ENCODE measurements at regions not wholly inside any gene's neighbourhood (a gene's known extent, or its start where the extent isn't known, plus 50 kb on each side); places are given as distances from the start of the nearest gene placed in this dataset.

DNA sequence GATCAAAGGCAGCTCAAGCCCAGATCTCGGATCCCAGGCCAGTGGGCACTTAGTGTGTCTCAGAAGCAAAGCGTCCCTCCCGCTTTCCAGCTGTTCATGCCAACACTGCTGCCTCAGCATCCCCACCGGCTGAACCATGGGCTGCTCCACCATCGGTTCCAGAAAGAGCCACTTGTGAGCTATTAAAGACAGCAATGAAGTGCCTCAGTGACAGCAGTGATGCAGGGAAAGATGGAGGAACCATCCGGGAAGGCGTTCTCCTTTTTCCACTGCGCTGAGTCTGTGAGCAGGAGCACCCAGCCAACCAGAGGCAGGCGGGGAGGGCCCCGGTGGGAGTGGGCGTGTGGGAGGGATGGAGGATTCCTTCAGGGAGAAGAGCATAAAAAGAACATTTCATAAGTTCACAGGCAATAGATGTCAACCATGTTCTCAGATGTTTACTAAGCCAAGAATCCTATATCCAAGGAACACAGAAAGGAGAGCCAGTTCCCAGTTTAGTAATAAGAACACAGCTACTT, 96.2 kb upstream of the MKI67 start:
- H3K4me1 ChIP-seq (ENCODE audit: insufficient read depth, low read length): no peaks in the 10 kb centered on the region
- H3K36me3 ChIP-seq (ENCODE audit: insufficient read depth, low read length): no peaks in the 10 kb centered on the region
- H3K9me3 ChIP-seq (ENCODE audit: low read length): no peaks in the 10 kb centered on the region
- no peaks in the 10 kb centered on the region for H3K27me3 ChIP-seq (ENCODE audit: control insufficient read depth in 1 of 2, insufficient read depth in 2 of 2, low read length in 2 of 2)
- no peak overlapping the region for H3K4me3 ChIP-seq (ENCODE audit: low read depth in 1 of 2, low read length in 2 of 2)
- no peak overlapping the region for H3K9ac ChIP-seq (ENCODE audit: low read length)
- H3K27ac ChIP-seq (ENCODE audit: low read depth, low read length): no peak overlapping the region

DNA sequence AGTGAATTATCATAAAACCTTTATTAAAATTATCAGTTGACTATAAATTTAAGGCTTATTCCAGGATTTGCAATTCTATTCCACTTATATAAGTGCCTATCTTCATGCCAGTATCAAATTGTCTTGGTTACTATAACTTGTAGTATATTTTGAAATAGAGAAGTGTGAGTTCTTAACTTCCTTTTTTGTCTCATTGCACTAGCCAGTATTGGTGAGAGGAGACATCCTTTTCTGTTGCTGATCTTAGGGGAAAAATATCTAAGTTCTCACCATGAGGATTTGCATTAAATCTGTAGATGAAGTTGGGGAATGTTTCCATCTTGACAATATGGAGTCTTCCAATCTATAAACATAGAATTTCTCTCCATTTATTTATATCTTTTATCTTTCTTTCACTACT, 104.2 kb upstream of the MKI67 start:
- Histone ChIP-seq H3K27ac (ENCODE audit: low read depth, low read length) (no peak overlapping the region), H3K4me3 (ENCODE audit: low read depth in 1 of 2, low read length in 2 of 2) (no peak overlapping the region), H3K4me1 (ENCODE audit: insufficient read depth, low read length) (no peaks in the 10 kb centered on the region), H3K36me3 (ENCODE audit: insufficient read depth, low read length) (no peaks in the 10 kb centered on the region), H3K9ac (ENCODE audit: low read length) (no peak overlapping the region), H3K27me3 (ENCODE audit: control insufficient read depth in 1 of 2, insufficient read depth in 2 of 2, low read length in 2 of 2) (no peaks in the 10 kb centered on the region), H3K9me3 (ENCODE audit: low read length) (peaks cover 9% of the 10 kb centered on the region)

- no peaks in the 10 kb centered on the region for H3K27me3 ChIP-seq (ENCODE audit: control insufficient read depth in 1 of 2, insufficient read depth in 2 of 2, low read length in 2 of 2)
- no peaks in the 10 kb centered on the region for H3K36me3 ChIP-seq (ENCODE audit: insufficient read depth, low read length)
- no peak overlapping the region for H3K27ac ChIP-seq (ENCODE audit: low read depth, low read length)
Measured at GRCh38 chr10:128233422-128233821, 107.2 kb upstream of the MKI67 start.

GRCh38 chr10:128237710-128238109, 111.5 kb upstream of the MKI67 start:
- Histone ChIP-seq H3K4me1 (ENCODE audit: insufficient read depth, low read length) (no peaks in the 10 kb centered on the region), H3K9me3 (ENCODE audit: low read length) (peaks cover 9% of the 10 kb centered on the region), H3K27ac (ENCODE audit: low read depth, low read length) (no peak overlapping the region), H3K4me3 (ENCODE audit: low read depth in 1 of 2, low read length in 2 of 2) (no peak overlapping the region), H3K9ac (ENCODE audit: low read length) (no peak overlapping the region), H3K36me3 (ENCODE audit: insufficient read depth, low read length) (no peaks in the 10 kb centered on the region), H3K27me3 (ENCODE audit: control insufficient read depth in 1 of 2, insufficient read depth in 2 of 2, low read length in 2 of 2) (no peaks in the 10 kb centered on the region)

More at GRCh38 chr10:128233422-128233821, 107.2 kb upstream of the MKI67 start:
- H3K9ac ChIP-seq (ENCODE audit: low read length): no peak overlapping the region
- no peak overlapping the region for H3K4me3 ChIP-seq (ENCODE audit: low read depth in 1 of 2, low read length in 2 of 2)
- peaks cover 9% of the 10 kb centered on the region for H3K9me3 ChIP-seq (ENCODE audit: low read length)
- H3K4me1 ChIP-seq (ENCODE audit: insufficient read depth, low read length): no peaks in the 10 kb centered on the region

- H3K27me3 ChIP-seq (ENCODE audit: control insufficient read depth in 1 of 2, insufficient read depth in 2 of 2, low read length in 2 of 2): no peaks in the 10 kb centered on the region
- no peaks in the 10 kb centered on the region for H3K36me3 ChIP-seq (ENCODE audit: insufficient read depth, low read length)
- H3K9ac ChIP-seq (ENCODE audit: low read length): no peak overlapping the region
- H3K27ac ChIP-seq (ENCODE audit: low read depth, low read length): no peak overlapping the region
- H3K4me3 ChIP-seq (ENCODE audit: low read depth in 1 of 2, low read length in 2 of 2): no peak overlapping the region
- no peaks in the 10 kb centered on the region for H3K9me3 ChIP-seq (ENCODE audit: low read length)
- H3K4me1 ChIP-seq (ENCODE audit: insufficient read depth, low read length): no peaks in the 10 kb centered on the region
Measured at GRCh38 chr10:128241023-128241422, 114.8 kb upstream of the MKI67 start.

DNA sequence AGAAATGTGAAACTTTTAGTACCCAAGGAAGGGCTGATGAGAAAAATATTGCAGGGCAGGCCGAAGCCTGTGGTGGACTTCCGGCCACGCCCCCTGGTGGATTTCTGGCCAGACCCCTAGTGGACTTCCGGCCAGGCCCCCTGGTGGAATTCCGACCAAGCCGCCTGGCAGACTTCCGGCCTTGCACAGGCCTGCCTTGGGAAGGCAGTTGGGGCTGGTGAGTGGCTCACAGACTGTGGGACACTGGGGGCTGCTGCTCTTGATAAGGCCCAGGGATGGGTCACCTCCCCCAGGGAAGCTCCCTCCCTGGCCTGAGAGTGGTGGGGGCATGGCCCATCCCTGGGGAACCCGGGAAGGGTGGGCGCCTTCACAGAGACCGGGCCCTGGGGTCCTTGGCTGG, 116.4 kb upstream of the MKI67 start:
- Histone ChIP-seq H3K4me3 (ENCODE audit: low read depth in 1 of 2, low read length in 2 of 2) (no peak overlapping the region), H3K9me3 (ENCODE audit: low read length) (no peaks in the 10 kb centered on the region), H3K27ac (ENCODE audit: low read depth, low read length) (no peak overlapping the region), H3K9ac (ENCODE audit: low read length) (no peak overlapping the region), H3K4me1 (ENCODE audit: insufficient read depth, low read length) (no peaks in the 10 kb centered on the region), H3K36me3 (ENCODE audit: insufficient read depth, low read length) (no peaks in the 10 kb centered on the region), H3K27me3 (ENCODE audit: control insufficient read depth in 1 of 2, insufficient read depth in 2 of 2, low read length in 2 of 2) (no peaks in the 10 kb centered on the region)

DNA sequence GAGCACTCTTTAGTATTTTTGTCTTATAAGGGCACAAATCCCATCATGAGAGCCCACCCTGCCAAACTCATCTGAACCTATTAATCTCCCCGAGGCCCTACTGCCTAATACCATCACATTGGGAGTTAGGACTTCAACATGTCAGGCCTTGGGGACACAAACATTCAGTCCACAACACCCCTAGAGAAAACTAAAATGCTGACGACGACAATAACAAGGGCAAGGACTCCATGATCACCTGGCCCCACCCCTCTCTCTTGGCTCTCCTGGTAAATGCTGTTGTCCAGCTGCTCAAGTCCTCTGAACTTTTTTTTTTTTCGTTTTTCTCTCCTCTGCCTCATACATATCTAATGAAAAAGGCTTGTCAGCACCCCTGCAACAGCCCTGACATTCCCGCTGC, 118.8 kb upstream of the MKI67 start:
- Histone ChIP-seq H3K4me3 (ENCODE audit: low read depth in 1 of 2, low read length in 2 of 2) (no peak overlapping the region), H3K27me3 (ENCODE audit: control insufficient read depth in 1 of 2, insufficient read depth in 2 of 2, low read length in 2 of 2) (no peaks in the 10 kb centered on the region), H3K27ac (ENCODE audit: low read depth, low read length) (no peak overlapping the region), H3K4me1 (ENCODE audit: insufficient read depth, low read length) (no peaks in the 10 kb centered on the region), H3K36me3 (ENCODE audit: insufficient read depth, low read length) (no peaks in the 10 kb centered on the region), H3K9me3 (ENCODE audit: low read length) (no peaks in the 10 kb centered on the region), H3K9ac (ENCODE audit: low read length) (no peak overlapping the region)

DNA sequence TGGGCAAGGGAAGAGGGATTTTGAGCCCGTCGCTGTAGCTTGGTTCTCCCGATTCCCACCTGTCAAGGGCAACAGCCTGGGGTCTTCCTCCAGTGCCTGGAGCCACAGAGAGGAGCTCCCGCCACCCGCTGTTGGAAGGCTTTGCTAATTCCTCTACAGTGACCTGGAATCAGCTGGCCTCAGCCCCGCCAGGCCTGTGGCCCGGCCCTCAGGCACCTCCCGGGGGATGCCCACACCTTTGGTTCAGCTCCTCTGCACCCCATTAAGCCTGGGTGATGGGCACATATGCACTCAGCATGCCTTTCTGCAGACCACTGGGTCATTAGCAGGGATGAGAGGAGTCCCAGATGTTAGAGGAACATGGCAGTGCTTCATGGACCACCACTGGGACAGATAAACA, 121.4 kb upstream of the MKI67 start:
- Histone ChIP-seq H3K9ac (ENCODE audit: low read length) (no peak overlapping the region), H3K27me3 (ENCODE audit: control insufficient read depth in 1 of 2, insufficient read depth in 2 of 2, low read length in 2 of 2) (no peaks in the 10 kb centered on the region), H3K4me1 (ENCODE audit: insufficient read depth, low read length) (no peaks in the 10 kb centered on the region), H3K36me3 (ENCODE audit: insufficient read depth, low read length) (no peaks in the 10 kb centered on the region), H3K27ac (ENCODE audit: low read depth, low read length) (no peak overlapping the region), H3K9me3 (ENCODE audit: low read length) (no peaks in the 10 kb centered on the region), H3K4me3 (ENCODE audit: low read depth in 1 of 2, low read length in 2 of 2) (no peak overlapping the region)

GRCh38 chr10:128254476-128254875, 128.3 kb upstream of the MKI67 start:
- no peak overlapping the region for H3K27ac ChIP-seq (ENCODE audit: low read depth, low read length)
- no peak overlapping the region for H3K9ac ChIP-seq (ENCODE audit: low read length)

GRCh38 chr10:128257428-128257827, 131.2 kb upstream of the MKI67 start:
- no peak overlapping the region for H3K9ac ChIP-seq (ENCODE audit: low read length)
- no peaks in the 10 kb centered on the region for H3K4me1 ChIP-seq (ENCODE audit: insufficient read depth, low read length)
- H3K9me3 ChIP-seq (ENCODE audit: low read length): no peaks in the 10 kb centered on the region
- no peaks in the 10 kb centered on the region for H3K27me3 ChIP-seq (ENCODE audit: control insufficient read depth in 1 of 2, insufficient read depth in 2 of 2, low read length in 2 of 2)
- no peaks in the 10 kb centered on the region for H3K36me3 ChIP-seq (ENCODE audit: insufficient read depth, low read length)
- H3K4me3 ChIP-seq (ENCODE audit: low read depth in 1 of 2, low read length in 2 of 2): no peak overlapping the region
- H3K27ac ChIP-seq (ENCODE audit: low read depth, low read length): no peak overlapping the region

More at GRCh38 chr10:128254476-128254875, 128.3 kb upstream of the MKI67 start:
- H3K36me3 ChIP-seq (ENCODE audit: insufficient read depth, low read length): no peaks in the 10 kb centered on the region
- no peak overlapping the region for H3K4me3 ChIP-seq (ENCODE audit: low read depth in 1 of 2, low read length in 2 of 2)
- no peaks in the 10 kb centered on the region for H3K27me3 ChIP-seq (ENCODE audit: control insufficient read depth in 1 of 2, insufficient read depth in 2 of 2, low read length in 2 of 2)
- no peaks in the 10 kb centered on the region for H3K9me3 ChIP-seq (ENCODE audit: low read length)
- no peaks in the 10 kb centered on the region for H3K4me1 ChIP-seq (ENCODE audit: insufficient read depth, low read length)

GRCh38 chr10:128258421-128258976, 132.3 kb upstream of the MKI67 start:
- Histone ChIP-seq H3K9ac (ENCODE audit: low read length) (no peak overlapping the region), H3K27ac (ENCODE audit: low read depth, low read length) (no peak overlapping the region), H3K27me3 (ENCODE audit: control insufficient read depth in 1 of 2, insufficient read depth in 2 of 2, low read length in 2 of 2) (no peaks in the 10 kb centered on the region), H3K4me1 (ENCODE audit: insufficient read depth, low read length) (no peaks in the 10 kb centered on the region), H3K9me3 (ENCODE audit: low read length) (no peaks in the 10 kb centered on the region), H3K4me3 (ENCODE audit: low read depth in 1 of 2, low read length in 2 of 2) (no peak overlapping the region), H3K36me3 (ENCODE audit: insufficient read depth, low read length) (no peaks in the 10 kb centered on the region)

- Histone ChIP-seq H3K36me3 (ENCODE audit: insufficient read depth, low read length) (no peaks in the 10 kb centered on the region), H3K27ac (ENCODE audit: low read depth, low read length) (no peak overlapping the region), H3K9ac (ENCODE audit: low read length) (no peak overlapping the region), H3K4me3 (ENCODE audit: low read depth in 1 of 2, low read length in 2 of 2) (no peak overlapping the region), H3K9me3 (ENCODE audit: low read length) (no peaks in the 10 kb centered on the region), H3K27me3 (ENCODE audit: control insufficient read depth in 1 of 2, insufficient read depth in 2 of 2, low read length in 2 of 2) (peaks cover 7 to 27% of the 10 kb centered on the region in 2 donors), H3K4me1 (ENCODE audit: insufficient read depth, low read length) (no peaks in the 10 kb centered on the region)
Measured at GRCh38 chr10:128263891-128264688, 137.9 kb upstream of the MKI67 start.

Measured in muscle layer of colon (tissue), 2 donors.